ENCODE measurements at regions not wholly inside any gene's neighbourhood (a gene's known extent, or its start where the extent isn't known, plus 50 kb on each side); places are given as distances from the start of the nearest gene placed in this dataset.

DNA sequence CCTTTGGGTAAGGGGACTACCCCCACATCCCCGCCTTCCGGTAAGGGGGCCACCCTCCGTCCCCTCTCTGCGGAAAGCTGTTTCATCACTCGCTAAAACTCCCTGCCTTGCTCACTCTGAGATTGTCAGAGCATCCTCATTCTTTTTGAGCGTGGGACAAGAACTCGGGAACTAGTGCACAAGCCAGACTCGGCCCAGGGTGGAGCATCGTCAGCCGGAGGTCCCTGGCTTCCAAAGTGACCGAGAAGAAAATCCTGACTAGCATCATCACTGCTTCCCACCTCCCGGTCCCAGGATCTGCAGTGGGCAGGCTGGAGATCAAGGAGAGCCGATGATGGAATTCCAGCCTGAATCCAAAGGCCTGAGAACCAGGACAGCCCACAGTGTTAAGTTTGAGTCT is 380.3 kb downstream of the SEC14L1 start:
- no peaks in the 10 kb centered on the region for H3K36me3 ChIP-seq
- WGBS, 3 donors = 94 to 95% (median 95%) methylated on average over 13 of the region's 13 CpGs
- H3K27me3 ChIP-seq = no peaks in the 10 kb centered on the region
- TF ChIP-seq EP300 (IDR thresholded peaks at IDR 0.05) = no peak
- TF ChIP-seq, protein P1, sequence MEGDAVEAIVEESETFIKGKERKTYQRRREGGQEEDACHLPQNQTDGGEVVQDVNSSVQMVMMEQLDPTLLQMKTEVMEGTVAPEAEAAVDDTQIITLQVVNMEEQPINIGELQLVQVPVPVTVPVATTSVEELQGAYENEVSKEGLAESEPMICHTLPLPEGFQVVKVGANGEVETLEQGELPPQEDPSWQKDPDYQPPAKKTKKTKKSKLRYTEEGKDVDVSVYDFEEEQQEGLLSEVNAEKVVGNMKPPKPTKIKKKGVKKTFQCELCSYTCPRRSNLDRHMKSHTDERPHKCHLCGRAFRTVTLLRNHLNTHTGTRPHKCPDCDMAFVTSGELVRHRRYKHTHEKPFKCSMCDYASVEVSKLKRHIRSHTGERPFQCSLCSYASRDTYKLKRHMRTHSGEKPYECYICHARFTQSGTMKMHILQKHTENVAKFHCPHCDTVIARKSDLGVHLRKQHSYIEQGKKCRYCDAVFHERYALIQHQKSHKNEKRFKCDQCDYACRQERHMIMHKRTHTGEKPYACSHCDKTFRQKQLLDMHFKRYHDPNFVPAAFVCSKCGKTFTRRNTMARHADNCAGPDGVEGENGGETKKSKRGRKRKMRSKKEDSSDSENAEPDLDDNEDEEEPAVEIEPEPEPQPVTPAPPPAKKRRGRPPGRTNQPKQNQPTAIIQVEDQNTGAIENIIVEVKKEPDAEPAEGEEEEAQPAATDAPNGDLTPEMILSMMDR (IDR thresholded peaks at IDR 0.05) = no peak
- TF ChIP-seq POLR2A (IDR thresholded peaks at IDR 0.05) = no peak
- H3K4me1 ChIP-seq (ENCODE audit: insufficient read depth) = no peaks in the 10 kb centered on the region
- intact Hi-C loops (cut with DNase I) = no loop called here
- peaks cover 0 to 4% of the 10 kb centered on the region in 2 donors for H3K9me3 ChIP-seq
- no peak overlapping the region for H3K27ac ChIP-seq
- no peak for DNase-seq
- H3K4me3 ChIP-seq = no peak overlapping the region

DNA sequence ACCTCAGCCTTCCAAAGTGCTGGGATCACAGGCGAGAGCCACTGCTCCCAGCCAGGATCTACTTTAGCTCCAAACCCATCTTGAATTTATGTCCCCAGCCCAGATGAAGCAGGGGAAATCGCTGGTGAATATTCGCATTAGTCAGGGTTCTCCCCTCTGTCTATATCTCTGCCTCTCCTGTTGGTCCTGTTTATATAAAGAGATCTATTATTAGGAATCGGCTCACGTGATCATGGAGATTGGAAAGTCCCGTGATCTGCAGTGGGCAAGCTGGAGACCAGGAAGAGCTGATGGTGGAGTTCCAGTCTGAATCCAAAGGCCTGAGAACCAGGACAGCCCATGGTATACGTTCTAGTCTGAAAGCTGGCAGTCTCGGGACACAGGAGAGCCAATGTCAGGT is 382.8 kb downstream of the SEC14L1 start:
- no peaks in the 10 kb centered on the region for H3K27me3 ChIP-seq
- 80 to 84% (median 83%) methylated on average over 8 of the region's 8 CpGs for WGBS, 3 donors
- no peaks in the 10 kb centered on the region for H3K36me3 ChIP-seq
- DNase-seq = no peak
- H3K27ac ChIP-seq = no peak overlapping the region
- no peaks in the 10 kb centered on the region for H3K4me1 ChIP-seq (ENCODE audit: insufficient read depth)
- intact Hi-C loops (cut with DNase I) = no loop called here
- no peaks in the 10 kb centered on the region for H3K9me3 ChIP-seq
- no peak overlapping the region for H3K4me3 ChIP-seq
- TF ChIP-seq EP300 (IDR thresholded peaks at IDR 0.05) = no peak
- TF ChIP-seq, protein P1 (IDR thresholded peaks at IDR 0.05) = no peak
- no peak for TF ChIP-seq POLR2A (IDR thresholded peaks at IDR 0.05)

DNA sequence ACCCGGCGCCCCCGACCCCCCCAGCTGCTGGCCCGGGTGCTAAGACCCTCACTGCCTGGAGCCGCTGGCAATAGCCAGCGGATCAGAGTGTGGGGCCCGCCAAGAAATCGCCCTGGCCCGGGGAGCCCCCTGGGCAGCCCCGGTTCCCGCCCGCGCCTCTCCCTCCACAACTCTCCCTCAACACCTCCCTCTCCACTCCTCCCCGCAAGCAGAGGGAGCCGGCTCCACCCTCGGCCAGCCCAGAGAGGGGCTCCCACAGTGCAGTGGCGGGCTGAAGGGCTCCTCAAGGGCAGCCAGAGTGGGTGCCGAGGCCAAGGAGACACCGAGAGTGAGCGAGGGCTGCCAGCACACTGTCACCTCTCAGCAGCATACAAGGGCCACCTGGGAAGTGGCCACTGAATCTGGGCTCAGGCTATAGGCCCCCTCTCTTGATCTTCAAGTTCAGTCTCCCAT is 385.5 kb downstream of the SEC14L1 start:
- DNase-seq = no peak
- TF ChIP-seq POLR2A (IDR thresholded peaks at IDR 0.05) (no peak), EP300 (IDR thresholded peaks at IDR 0.05) (no peak)
- TF ChIP-seq, protein P1 (IDR thresholded peaks at IDR 0.05) = no peak

DNA sequence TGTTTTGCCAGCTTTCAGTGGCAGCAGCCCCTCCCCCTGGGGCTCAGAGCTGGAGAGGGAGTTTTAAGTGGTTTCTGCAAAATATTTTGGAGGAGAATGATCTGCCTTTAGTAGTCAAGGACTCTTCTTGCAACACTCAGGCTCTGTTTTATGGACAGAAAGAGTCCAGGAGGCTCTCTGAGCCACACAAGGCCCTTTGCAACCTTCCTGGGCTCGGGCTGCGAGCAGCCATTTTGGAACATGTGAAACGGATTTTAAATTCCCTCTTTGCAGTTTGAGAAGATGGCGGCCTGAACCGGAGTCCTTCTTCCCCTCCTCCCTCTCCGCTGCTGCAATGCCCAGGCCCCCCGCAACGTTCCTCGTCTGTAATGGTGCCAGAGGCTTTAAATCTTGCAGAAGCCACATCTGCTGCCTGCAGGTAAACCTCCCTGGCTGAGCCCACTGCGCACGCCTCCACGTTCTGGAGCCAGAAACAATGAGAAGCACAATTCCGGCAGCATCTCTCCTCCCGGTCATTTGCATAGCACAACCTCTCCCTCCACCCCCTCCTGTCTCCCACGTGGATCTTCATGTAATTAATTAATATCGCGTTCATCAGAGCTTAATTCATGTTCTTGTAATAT is 386.1 kb downstream of the SEC14L1 start:
- intact Hi-C loops (cut with DNase I) = no loop called here
- H3K27ac ChIP-seq = no peak overlapping the region

More for the DNA sequence above, 385.5 kb downstream of the SEC14L1 start:
- no peaks in the 10 kb centered on the region for H3K36me3 ChIP-seq
- no peaks in the 10 kb centered on the region for H3K9me3 ChIP-seq
- H3K4me3 ChIP-seq = no peak overlapping the region
- intact Hi-C loops (cut with DNase I) = no loop called here
- no peak overlapping the region for H3K27ac ChIP-seq
- H3K27me3 ChIP-seq = no peaks in the 10 kb centered on the region
- H3K4me1 ChIP-seq (ENCODE audit: insufficient read depth) = no peaks in the 10 kb centered on the region
- 88 to 94% (median 94%) methylated on average over 20 of the region's 20 CpGs for WGBS, 3 donors

More for the DNA sequence above, 386.1 kb downstream of the SEC14L1 start:
- TF ChIP-seq EP300 (IDR thresholded peaks at IDR 0.05) (no peak), POLR2A (IDR thresholded peaks at IDR 0.05) (no peak)
- TF ChIP-seq, protein P1 (IDR thresholded peaks at IDR 0.05) = no peak
- no peaks in the 10 kb centered on the region for H3K4me1 ChIP-seq (ENCODE audit: insufficient read depth)
- no peaks in the 10 kb centered on the region for H3K27me3 ChIP-seq
- H3K4me3 ChIP-seq = no peak overlapping the region
- WGBS, 3 donors = 76 to 83% (median 77%) methylated on average over 17 of the region's 17 CpGs
- no peaks in the 10 kb centered on the region for H3K9me3 ChIP-seq
- DNase-seq = no peak
- no peaks in the 10 kb centered on the region for H3K36me3 ChIP-seq
